Chondrocyte (in vitro differentiated cells): ENCODE measurements at regions not wholly inside any gene's neighbourhood (a gene's known extent, or its start where the extent isn't known, plus 50 kb on each side); places are given as distances from the start of the nearest gene placed in this dataset.
A peak's percentile ranks its signal among the peaks of the same experiment; 100 is the strongest.

Experiments
- DNase-seq: peaks from one replicate; pipeline ENCODE4 v3.0.0; 2021; ENCODE audit warnings: mixed read lengths, low spot score
- H3K27ac Mint-ChIP-seq: one replicate; pipeline ENCODE4 v1.8.0; 2021; ENCODE audit warnings: mild to moderate bottlenecking, moderate library complexity, mixed read lengths; ENCODE audit not compliant: unreplicated experiment
- H3K27me3 Mint-ChIP-seq: 2 replicates; pipeline ENCODE4 v1.8.0; 2021; ENCODE audit warnings: low read depth, mixed read lengths
- H3K36me3 Mint-ChIP-seq: 2 replicates; pipeline ENCODE4 v1.8.0; 2021; ENCODE audit warnings: low read depth, mixed read lengths
- H3K4me1 Mint-ChIP-seq: 2 replicates; pipeline ENCODE4 v1.8.0; 2021; ENCODE audit warnings: low read depth, mild to moderate bottlenecking, mixed read lengths
- H3K4me3 Mint-ChIP-seq: one replicate; pipeline ENCODE4 v1.8.0; 2021; ENCODE audit warnings: mild to moderate bottlenecking, moderate library complexity, mixed read lengths; ENCODE audit not compliant: unreplicated experiment
- H3K9me3 Mint-ChIP-seq: 2 replicates; pipeline ENCODE4 v1.8.0; 2021; ENCODE audit warnings: low read depth, mixed read lengths
- TF ChIP-seq, protein P1 (sequence below): fragments of 200-600 bp; sonication (generic); IDR thresholded peaks from 2 replicates; pipeline ENCODE4 v1.5.0; 2021; ENCODE audit warnings: antibody characterized with exemption, mild to moderate bottlenecking, moderate library complexity

DNA sequence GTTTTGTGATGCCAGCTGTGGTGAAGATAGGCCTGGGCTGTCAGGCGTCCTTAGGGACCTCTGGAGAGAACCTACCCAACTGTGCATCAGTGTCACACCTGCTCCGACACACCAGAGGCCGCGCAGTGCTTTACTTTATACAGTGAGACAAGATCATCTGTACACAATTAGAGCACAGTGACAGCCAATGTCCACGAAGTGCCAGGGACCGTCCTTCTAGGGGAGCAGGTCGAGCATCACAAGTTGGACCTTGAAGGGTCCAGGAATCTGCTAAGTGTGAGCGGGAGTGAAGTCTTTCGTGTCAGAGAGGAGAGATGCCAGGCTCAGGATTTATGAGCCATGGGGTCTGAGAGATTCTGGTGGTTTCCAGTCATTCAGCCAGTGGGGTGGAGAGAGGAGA lies 104.2 kb downstream of the TMEM18 start:
- no peak for DNase-seq
- H3K36me3 Mint-ChIP-seq = peaks cover 12% of the 10 kb centered on the region
- H3K4me1 Mint-ChIP-seq = peaks cover 15% of the 10 kb centered on the region
- H3K4me3 Mint-ChIP-seq = no peak overlapping the region
- H3K27me3 Mint-ChIP-seq = peaks cover 5% of the 10 kb centered on the region
- no peak overlapping the region for H3K27ac Mint-ChIP-seq
- TF ChIP-seq, protein P1, sequence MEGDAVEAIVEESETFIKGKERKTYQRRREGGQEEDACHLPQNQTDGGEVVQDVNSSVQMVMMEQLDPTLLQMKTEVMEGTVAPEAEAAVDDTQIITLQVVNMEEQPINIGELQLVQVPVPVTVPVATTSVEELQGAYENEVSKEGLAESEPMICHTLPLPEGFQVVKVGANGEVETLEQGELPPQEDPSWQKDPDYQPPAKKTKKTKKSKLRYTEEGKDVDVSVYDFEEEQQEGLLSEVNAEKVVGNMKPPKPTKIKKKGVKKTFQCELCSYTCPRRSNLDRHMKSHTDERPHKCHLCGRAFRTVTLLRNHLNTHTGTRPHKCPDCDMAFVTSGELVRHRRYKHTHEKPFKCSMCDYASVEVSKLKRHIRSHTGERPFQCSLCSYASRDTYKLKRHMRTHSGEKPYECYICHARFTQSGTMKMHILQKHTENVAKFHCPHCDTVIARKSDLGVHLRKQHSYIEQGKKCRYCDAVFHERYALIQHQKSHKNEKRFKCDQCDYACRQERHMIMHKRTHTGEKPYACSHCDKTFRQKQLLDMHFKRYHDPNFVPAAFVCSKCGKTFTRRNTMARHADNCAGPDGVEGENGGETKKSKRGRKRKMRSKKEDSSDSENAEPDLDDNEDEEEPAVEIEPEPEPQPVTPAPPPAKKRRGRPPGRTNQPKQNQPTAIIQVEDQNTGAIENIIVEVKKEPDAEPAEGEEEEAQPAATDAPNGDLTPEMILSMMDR = no peak
- peaks cover 43% of the 10 kb centered on the region for H3K9me3 Mint-ChIP-seq

DNA sequence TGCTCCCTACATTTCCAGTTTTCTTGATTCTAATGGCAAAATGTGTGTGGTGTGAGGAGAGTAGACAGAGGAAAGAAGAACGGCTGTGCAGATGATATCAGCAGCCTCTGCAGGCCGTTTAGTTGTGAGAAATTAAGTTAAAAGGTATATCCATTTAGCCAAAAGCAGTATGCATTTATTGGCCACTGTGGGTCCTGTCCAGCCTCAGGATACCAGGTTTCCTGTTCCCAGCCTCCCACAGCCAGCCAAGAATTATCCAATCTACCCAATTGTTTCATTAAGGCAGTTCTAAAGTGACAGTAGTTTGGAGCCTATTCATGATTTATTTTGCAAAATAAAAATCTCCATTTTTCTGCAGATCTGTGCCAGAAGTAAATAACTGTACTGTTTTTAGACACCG lies 107.5 kb downstream of the TMEM18 start:
- peaks cover 30% of the 10 kb centered on the region for H3K4me1 Mint-ChIP-seq
- H3K27ac Mint-ChIP-seq = no peak overlapping the region
- H3K9me3 Mint-ChIP-seq = peaks cover 25% of the 10 kb centered on the region
- no peak overlapping the region for H3K4me3 Mint-ChIP-seq
- DNase-seq = no peak
- H3K36me3 Mint-ChIP-seq = peaks cover 5% of the 10 kb centered on the region
- TF ChIP-seq, protein P1 = no peak
- H3K27me3 Mint-ChIP-seq = peaks cover 5% of the 10 kb centered on the region

DNA sequence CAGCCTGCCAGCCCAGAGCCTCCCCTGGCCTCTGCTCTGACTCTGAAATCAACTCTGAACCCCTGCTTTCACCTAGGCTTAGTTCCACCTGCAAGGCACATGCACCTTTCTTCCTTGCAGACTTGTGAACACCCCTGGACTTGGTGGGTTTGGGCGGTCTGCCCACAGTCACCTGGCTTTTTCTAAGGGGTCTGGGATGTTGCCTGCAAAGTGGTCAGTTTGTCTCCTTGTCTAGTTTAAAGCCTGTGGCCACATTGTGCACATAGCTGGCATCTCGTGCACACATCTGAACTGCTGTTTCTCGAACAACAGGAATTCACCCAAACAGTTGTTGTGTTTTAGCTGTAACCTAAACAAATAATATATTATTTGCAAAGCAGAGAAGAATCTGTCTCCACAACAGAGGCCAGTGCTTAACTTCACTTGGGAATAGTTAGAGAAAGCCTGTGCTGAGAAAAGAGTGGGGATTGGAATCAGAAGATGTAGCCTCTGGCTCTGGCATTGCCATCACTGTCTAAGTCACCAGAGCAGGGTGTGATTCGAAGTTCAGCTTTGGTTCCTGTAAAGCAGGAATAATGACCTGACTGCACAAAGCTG lies 108.5 kb downstream of the TMEM18 start:
- peak overlapping the region; percentile 97 for H3K27ac Mint-ChIP-seq
- peak overlapping the region; percentile 56 for H3K4me3 Mint-ChIP-seq
- TF ChIP-seq, protein P1 = no peak
- peaks cover 30% of the 10 kb centered on the region for H3K4me1 Mint-ChIP-seq
- H3K36me3 Mint-ChIP-seq = peaks cover 5% of the 10 kb centered on the region
- peaks cover 21% of the 10 kb centered on the region for H3K9me3 Mint-ChIP-seq
- peaks cover 6% of the 10 kb centered on the region for H3K27me3 Mint-ChIP-seq
- DNase-seq = no peak

DNA sequence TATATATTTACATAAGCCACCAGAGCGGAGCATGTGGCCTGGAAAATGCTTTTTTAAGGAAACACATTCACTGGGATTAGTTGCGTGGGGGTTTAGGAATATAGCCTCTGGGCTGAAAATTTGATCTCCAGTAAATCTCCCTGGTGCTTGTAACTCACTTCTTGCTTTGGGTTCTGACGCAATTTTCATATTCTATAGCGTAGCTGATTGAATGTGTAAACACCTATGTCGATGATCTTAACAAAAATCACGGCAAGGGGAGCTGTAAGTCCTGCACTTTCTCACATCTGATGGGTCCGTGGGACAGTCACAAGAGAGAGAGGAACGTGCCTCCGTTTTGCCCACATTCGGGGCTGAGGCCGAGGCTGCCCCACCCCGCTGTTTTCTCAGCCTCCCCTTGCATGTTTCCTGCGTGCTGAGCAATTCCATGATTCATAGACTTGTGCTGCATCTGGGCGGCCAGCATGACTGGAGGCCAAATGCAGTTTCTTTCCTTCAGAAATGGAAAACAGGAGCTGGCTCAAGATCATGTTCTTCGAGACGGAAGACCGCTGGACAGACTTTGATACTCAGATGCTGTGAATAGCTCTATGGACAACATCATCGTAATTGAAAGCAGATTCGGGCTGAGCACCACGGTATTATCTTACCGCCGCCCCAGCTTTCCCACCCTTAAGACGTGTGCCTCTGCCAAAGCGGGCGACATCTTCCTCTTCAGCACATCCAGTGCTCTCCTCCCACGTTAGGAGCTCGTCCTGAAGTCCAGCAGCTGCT lies 109.2 kb downstream of the TMEM18 start:
- TF ChIP-seq, protein P1 = no peak
- H3K9me3 Mint-ChIP-seq = peaks cover 21% of the 10 kb centered on the region
- H3K4me3 Mint-ChIP-seq = peak overlapping the region; percentile 56
- H3K27me3 Mint-ChIP-seq = peaks cover 5% of the 10 kb centered on the region
- peak overlapping the region; percentile 97 for H3K27ac Mint-ChIP-seq
- DNase-seq = no peak
- H3K36me3 Mint-ChIP-seq = peaks cover 5% of the 10 kb centered on the region
- H3K4me1 Mint-ChIP-seq = peaks cover 30% of the 10 kb centered on the region

DNA sequence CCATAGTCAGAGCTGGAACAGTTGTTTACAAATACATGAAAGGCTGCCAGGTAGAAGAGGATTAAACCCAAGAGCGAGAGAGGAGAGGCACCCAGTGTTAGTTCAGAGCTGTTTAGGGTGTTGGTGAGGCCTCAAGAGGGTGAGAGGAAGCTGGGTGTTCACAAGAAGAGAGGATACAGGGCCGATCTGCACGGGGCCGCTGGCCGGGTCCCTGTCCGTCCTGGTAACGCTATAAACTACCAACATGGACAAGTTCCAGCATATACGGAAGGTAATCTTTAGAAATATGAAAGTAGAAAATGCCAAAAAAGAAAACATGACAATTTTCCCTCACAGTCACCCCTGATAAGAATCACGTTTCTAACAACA lies 109.7 kb downstream of the TMEM18 start:
- Mint-ChIP-seq H3K36me3 (peaks cover 5% of the 10 kb centered on the region), H3K4me1 (peaks cover 30% of the 10 kb centered on the region)
- TF ChIP-seq, protein P1 = no peak

More for the DNA sequence above, 109.7 kb downstream of the TMEM18 start:
- Mint-ChIP-seq H3K27me3 (peaks cover 5% of the 10 kb centered on the region), H3K27ac (peak overlapping the region; percentile 97), H3K9me3 (peaks cover 21% of the 10 kb centered on the region), H3K4me3 (no peak overlapping the region)
- DNase-seq = no peak
